ENCODE measurements at regions not wholly inside any gene's neighbourhood (a gene's known extent, or its start where the extent isn't known, plus 50 kb on each side); places are given as distances from the start of the nearest gene placed in this dataset.

DNA sequence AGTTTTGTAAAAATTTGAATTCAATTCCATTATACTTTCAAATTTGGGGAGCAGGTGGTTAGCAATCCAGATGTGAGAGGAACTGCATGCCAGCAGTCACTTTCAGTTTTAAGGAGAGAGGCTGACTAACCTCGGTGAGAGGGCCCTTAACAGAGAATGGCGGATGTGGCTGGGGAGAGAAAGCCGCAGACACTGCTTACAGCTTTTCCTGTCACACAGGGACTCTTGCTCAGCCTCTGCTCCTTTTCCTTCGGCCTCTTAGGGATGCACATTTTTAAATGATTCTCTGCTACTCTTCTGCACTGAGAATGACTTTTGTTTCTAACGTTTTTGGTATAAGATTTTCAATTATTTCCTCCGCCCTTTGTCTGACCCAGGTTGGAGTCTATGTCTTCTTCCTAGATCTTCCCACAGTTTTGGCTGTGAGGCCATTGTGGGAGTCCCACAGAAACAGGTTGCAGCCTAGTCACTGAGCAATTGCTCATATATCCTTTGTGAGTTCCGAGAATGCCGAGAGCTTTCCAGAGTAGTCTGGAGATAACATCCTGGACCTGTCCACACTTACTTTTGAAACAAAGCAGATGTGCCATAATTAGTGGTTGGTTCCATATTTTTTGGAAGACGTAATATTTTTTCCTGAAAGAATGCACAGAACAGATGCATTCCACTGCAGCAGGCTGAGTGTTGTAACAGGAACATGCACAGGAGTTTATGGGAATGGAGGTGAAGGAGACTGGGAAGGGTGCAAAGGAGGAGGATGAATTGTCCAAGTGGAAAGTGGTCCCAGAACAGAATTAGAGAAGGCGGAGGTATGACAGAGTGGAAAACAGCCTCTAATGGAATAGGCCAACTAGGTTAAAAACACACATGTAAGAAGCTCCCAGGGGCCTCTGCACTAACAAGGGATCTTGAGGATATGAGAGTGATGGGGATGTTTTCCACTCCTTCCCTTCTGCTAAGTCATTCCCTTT lies 168.0 kb upstream of the ZNF32 start:
- no peak for TF ChIP-seq EZH2phosphoT487 (IDR thresholded peaks at IDR 0.05; ENCODE audit: borderline replicate concordance)
- TF ChIP-seq, protein P1, sequence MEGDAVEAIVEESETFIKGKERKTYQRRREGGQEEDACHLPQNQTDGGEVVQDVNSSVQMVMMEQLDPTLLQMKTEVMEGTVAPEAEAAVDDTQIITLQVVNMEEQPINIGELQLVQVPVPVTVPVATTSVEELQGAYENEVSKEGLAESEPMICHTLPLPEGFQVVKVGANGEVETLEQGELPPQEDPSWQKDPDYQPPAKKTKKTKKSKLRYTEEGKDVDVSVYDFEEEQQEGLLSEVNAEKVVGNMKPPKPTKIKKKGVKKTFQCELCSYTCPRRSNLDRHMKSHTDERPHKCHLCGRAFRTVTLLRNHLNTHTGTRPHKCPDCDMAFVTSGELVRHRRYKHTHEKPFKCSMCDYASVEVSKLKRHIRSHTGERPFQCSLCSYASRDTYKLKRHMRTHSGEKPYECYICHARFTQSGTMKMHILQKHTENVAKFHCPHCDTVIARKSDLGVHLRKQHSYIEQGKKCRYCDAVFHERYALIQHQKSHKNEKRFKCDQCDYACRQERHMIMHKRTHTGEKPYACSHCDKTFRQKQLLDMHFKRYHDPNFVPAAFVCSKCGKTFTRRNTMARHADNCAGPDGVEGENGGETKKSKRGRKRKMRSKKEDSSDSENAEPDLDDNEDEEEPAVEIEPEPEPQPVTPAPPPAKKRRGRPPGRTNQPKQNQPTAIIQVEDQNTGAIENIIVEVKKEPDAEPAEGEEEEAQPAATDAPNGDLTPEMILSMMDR (conservative IDR thresholded peaks at IDR 0.05; ENCODE audit: low read length), result no peak
